ENCODE measurements at regions not wholly inside any gene's neighbourhood (a gene's known extent, or its start where the extent isn't known, plus 50 kb on each side); places are given as distances from the start of the nearest gene placed in this dataset.

DNA sequence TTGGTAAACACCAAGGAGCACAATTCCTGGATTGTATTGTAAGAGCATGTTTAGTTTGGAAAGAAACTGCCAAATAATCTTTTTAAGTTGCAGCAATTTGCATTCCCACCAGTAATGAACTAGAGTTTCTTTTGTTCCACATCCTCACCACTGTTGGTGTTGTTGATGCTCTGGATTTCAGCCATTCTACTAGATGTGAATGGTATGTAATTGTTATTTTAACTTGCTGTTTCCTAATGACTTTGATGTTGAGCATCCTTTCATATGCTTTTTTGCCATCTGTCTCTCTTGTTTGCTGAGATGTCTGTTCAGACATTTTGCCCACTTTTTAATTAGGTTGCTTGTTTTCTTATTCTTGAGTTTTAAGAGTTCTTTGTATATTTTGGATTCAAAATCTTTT is 1654.1 kb downstream of the GRIK2 start:
- no peak for TF ChIP-seq EP300 (IDR thresholded peaks at IDR 0.05; ENCODE audit: borderline replicate concordance)
- TF ChIP-seq ZBTB7A (IDR thresholded peaks at IDR 0.05; ENCODE audit: low read depth): no peak
- TF ChIP-seq CEBPB (IDR thresholded peaks at IDR 0.05): no peak
- TF ChIP-seq TEAD4 (IDR thresholded peaks at IDR 0.05): no peak
- TF ChIP-seq TCF12 (IDR thresholded peaks at IDR 0.05; ENCODE audit: low read depth): no peak
- no peak for TF ChIP-seq YY1 (IDR thresholded peaks at IDR 0.05; ENCODE audit: low read depth)
- TF ChIP-seq, protein P1, sequence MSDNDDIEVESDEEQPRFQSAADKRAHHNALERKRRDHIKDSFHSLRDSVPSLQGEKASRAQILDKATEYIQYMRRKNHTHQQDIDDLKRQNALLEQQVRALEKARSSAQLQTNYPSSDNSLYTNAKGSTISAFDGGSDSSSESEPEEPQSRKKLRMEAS (IDR thresholded peaks at IDR 0.05): no peak
- no peak for TF ChIP-seq RAD21 (IDR thresholded peaks at IDR 0.05; ENCODE audit: low read depth)
- TF ChIP-seq TAF1 (IDR thresholded peaks at IDR 0.05; ENCODE audit: low read depth): no peak
- no peak for TF ChIP-seq CREB1 (IDR thresholded peaks at IDR 0.05; ENCODE audit: low read depth)

Data from Ishikawa (cell line).